Gastroesophageal sphincter (tissue), 3 donors: ENCODE measurements at regions not wholly inside any gene's neighbourhood (a gene's known extent, or its start where the extent isn't known, plus 50 kb on each side); places are given as distances from the start of the nearest gene placed in this dataset.
"Not testable (repeated sequence)": the region's sequence is repeated elsewhere in the genome, so short reads cannot be mapped to it uniquely, and the experiment has no call there.

Experiments
- EP300 ChIP-seq: sonication (generic); formaldehyde crosslinking; IDR thresholded peaks from one replicate; pipeline ENCODE4 v1.6.1; 2017; ENCODE audit warnings: antibody characterized with exemption, mild to moderate bottlenecking
- POLR2A ChIP-seq, 2 donors: fragments of 450-650 bp; IDR thresholded peaks; one replicate each; pipeline ENCODE4 v1.6.1; 2017; ENCODE audit warnings: antibody characterized with exemption in 2 of 2, mild to moderate bottlenecking in 2 of 2, moderate library complexity in 1 of 2
- POLR2AphosphoS5 ChIP-seq: sonication (generic); formaldehyde crosslinking; IDR thresholded peaks from one replicate; pipeline ENCODE4 v1.6.1; 2017; ENCODE audit warnings: antibody characterized with exemption
- TF ChIP-seq, protein P1 (sequence below), 4 experiments: fragments of 200-600 bp in 2 of 4; fragments of 450-650 bp in 2 of 4; sonication (generic) in 1 of 4; IDR thresholded peaks; one replicate each; pipeline ENCODE4 v1.5.1; 2017 to 2019; ENCODE audit warnings: antibody characterized with exemption in 4 of 4, mild to moderate bottlenecking in 2 of 4, moderate library complexity in 2 of 4

DNA sequence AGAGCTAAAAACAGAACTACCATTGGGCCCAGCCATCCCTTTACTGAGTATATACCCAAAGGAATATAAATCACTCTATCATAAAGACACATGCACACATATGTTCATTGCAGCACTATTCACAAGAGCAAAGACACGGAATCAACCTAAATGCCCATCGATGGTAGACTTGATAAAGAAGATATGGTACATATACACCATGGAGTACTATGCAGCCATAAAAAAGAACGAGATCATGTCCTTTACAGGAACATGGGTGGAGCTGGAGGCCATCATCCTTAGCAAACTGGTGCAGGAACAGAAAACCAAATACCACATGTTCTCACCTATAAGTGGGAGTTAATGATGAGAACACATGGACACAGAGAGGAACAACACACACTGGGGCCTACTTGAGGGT, 227.1 kb upstream of the RBBP8 start:
- not testable (repeated sequence) for TF ChIP-seq POLR2A (IDR thresholded peaks at IDR 0.05); POLR2AphosphoS5; EP300
- TF ChIP-seq, protein P1, sequence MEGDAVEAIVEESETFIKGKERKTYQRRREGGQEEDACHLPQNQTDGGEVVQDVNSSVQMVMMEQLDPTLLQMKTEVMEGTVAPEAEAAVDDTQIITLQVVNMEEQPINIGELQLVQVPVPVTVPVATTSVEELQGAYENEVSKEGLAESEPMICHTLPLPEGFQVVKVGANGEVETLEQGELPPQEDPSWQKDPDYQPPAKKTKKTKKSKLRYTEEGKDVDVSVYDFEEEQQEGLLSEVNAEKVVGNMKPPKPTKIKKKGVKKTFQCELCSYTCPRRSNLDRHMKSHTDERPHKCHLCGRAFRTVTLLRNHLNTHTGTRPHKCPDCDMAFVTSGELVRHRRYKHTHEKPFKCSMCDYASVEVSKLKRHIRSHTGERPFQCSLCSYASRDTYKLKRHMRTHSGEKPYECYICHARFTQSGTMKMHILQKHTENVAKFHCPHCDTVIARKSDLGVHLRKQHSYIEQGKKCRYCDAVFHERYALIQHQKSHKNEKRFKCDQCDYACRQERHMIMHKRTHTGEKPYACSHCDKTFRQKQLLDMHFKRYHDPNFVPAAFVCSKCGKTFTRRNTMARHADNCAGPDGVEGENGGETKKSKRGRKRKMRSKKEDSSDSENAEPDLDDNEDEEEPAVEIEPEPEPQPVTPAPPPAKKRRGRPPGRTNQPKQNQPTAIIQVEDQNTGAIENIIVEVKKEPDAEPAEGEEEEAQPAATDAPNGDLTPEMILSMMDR (IDR thresholded peaks at IDR 0.05): not testable (repeated sequence)
